ENCODE measurements at regions not wholly inside any gene's neighbourhood (a gene's known extent, or its start where the extent isn't known, plus 50 kb on each side); places are given as distances from the start of the nearest gene placed in this dataset.
"Not testable (repeated sequence)": the region's sequence is repeated elsewhere in the genome, so short reads cannot be mapped to it uniquely, and the experiment has no call there.

DNA sequence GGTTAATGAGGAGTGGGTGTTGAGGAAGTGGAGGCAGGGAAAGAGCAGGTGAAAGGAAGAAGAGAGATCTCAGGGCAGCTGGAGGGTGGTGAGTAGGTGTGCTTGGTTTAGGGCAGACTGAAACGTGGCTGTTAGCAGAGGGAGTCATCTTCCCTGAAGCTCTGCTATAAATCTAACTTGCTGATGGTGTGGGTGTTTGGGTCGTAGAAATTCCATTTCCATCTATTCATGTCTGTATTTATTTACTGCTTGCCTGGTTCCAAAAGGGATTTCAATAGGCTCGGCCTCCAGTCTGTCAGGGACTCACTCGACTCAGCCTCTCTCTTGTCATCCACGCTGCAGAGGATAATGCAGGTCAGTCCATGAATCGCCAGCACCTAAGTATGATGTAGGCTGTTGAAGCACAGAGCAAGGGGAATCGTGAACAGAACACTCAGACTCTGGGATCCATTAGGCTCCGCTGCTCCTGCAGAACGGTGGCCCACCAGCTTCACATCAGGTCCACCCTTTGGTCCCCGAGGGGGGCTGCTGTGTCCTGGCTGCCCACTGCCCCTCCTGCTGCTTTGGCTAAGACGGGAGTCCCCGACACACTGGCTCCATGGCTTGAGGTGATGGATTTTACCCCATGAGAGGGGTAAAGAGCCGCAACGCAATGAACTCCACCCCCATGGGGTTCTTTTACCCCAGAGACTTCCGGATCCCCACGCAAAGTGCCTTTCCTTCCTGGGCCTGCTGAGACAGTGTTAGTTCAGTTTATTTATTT, 156.2 kb downstream of the RHOU start:
- no peak overlapping the region for H3K27ac Mint-ChIP-seq
- TF ChIP-seq, protein P1, sequence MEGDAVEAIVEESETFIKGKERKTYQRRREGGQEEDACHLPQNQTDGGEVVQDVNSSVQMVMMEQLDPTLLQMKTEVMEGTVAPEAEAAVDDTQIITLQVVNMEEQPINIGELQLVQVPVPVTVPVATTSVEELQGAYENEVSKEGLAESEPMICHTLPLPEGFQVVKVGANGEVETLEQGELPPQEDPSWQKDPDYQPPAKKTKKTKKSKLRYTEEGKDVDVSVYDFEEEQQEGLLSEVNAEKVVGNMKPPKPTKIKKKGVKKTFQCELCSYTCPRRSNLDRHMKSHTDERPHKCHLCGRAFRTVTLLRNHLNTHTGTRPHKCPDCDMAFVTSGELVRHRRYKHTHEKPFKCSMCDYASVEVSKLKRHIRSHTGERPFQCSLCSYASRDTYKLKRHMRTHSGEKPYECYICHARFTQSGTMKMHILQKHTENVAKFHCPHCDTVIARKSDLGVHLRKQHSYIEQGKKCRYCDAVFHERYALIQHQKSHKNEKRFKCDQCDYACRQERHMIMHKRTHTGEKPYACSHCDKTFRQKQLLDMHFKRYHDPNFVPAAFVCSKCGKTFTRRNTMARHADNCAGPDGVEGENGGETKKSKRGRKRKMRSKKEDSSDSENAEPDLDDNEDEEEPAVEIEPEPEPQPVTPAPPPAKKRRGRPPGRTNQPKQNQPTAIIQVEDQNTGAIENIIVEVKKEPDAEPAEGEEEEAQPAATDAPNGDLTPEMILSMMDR (IDR thresholded peaks at IDR 0.05), result no peak
- no peak for DNase-seq
- no peaks in the 10 kb centered on the region for H3K27me3 Mint-ChIP-seq (ENCODE audit: insufficient read depth)
- H3K4me1 Mint-ChIP-seq (ENCODE audit: low read depth), result no peaks in the 10 kb centered on the region
- H3K4me3 Mint-ChIP-seq, result no peak overlapping the region
- H3K36me3 Mint-ChIP-seq (ENCODE audit: low read depth), result no peaks in the 10 kb centered on the region
- H3K9me3 Mint-ChIP-seq, result peaks cover 23% of the 10 kb centered on the region

DNA sequence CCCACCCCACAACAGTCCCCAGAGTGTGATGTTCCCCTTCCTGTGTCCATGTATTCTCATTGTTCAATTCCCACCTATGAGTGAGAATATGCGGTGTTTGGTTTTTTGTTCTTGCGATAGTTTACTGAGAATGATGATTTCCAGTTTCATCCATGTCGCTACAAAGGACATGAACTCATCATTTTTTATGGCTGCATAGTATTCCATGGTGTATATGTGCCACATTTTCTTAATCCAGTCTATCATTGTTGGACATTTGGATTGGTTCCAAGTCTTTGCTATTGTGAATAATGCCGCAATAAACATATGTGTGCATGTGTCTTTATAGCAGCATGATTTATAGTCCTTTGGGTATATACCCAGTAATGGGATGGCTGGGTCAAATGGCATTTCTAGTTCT, 156.9 kb downstream of the RHOU start:
- not testable (repeated sequence) for DNase-seq; H3K4me3 Mint-ChIP-seq; H3K36me3 Mint-ChIP-seq (ENCODE audit: low read depth); H3K4me1 Mint-ChIP-seq (ENCODE audit: low read depth); H3K27ac Mint-ChIP-seq; H3K27me3 Mint-ChIP-seq (ENCODE audit: insufficient read depth)
- peaks cover 23% of the 10 kb centered on the region for H3K9me3 Mint-ChIP-seq

DNA sequence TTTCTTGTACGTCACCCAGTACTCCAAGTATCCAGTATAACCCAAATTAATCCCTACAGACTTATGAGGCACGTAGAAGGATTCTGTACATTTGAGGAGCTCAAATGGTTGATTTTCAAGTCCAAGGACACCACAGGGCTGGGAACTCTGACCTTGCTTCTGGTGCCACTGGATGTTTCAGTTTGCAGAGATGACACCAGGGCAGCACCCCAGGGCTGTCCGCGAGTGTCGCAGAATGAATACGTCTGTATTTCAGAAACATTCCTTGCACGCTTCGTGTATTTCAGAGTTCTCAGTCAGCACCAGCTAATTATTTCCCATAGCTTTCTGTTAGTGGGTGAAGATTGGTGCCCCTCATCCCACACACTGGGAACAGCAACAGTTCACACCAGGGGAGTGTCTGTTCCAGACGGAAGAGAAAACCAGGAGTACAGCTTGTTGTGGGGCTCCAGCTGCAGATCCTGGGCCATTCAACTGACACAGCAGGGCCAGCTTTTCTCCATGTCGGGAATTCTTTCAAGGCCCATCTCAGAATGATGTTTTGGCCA, 159.2 kb downstream of the RHOU start:
- TF ChIP-seq, protein P1 (IDR thresholded peaks at IDR 0.05), result no peak
- Mint-ChIP-seq H3K9me3 (peaks cover 30% of the 10 kb centered on the region), H3K27ac (no peak overlapping the region), H3K4me3 (no peak overlapping the region), H3K4me1 (ENCODE audit: low read depth) (no peaks in the 10 kb centered on the region), H3K27me3 (ENCODE audit: insufficient read depth) (no peaks in the 10 kb centered on the region; the same call in 1 of the 2 replicates), H3K36me3 (ENCODE audit: low read depth) (peaks cover 5% of the 10 kb centered on the region)
- DNase-seq, result no peak

DNA sequence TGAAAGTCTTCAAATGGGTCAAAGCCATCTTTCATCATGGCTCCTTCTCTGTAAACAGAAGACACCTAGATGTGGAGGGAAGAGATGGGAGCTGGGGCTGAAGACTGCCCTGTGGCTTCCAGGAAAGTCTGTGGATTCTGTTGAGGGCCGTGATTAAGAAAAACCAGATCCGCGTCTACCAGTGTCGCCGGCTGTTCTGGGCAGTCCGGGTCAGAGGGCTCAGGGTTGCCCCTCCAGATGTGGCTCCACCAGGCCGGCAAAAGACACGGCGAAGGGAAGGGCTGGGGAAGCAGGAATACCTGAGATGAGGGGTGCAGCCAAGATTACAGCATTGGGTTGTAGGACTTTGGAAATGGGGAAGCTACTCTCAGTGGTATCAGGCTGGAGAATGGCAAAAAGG, 162.6 kb downstream of the RHOU start:
- TF ChIP-seq, protein P1 (IDR thresholded peaks at IDR 0.05), result no peak
- Mint-ChIP-seq H3K36me3 (ENCODE audit: low read depth) (peaks cover 5% of the 10 kb centered on the region), H3K27ac (no peak overlapping the region), H3K27me3 (ENCODE audit: insufficient read depth) (no peaks in the 10 kb centered on the region; the same call in none of the 2 replicates), H3K4me1 (ENCODE audit: low read depth) (peaks cover 4% of the 10 kb centered on the region), H3K9me3 (peaks cover 33% of the 10 kb centered on the region), H3K4me3 (no peak overlapping the region)
- no peak for DNase-seq

DNA sequence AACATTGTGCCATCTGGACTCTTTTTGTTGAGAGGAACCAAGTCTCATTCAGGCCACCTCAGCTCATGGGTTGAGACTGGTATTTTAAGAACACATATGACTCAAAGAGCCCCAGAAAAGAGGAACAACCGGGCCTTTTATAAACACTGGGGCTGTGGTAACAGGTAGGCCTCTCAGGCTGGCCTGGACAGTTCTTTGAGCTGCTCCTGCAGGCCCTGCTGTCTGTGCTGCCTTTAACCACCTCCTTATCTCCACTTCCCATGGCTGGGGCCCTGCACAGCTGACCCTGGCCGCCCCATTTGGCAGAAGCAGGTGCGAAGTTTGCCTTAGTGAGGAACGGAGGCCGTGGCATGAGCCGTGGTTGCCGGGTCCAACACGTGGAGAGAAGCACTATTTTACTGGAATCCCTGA, 163.3 kb downstream of the RHOU start:
- H3K27ac Mint-ChIP-seq, result no peak overlapping the region

More for the DNA sequence above, 163.3 kb downstream of the RHOU start:
- TF ChIP-seq, protein P1 (IDR thresholded peaks at IDR 0.05), result no peak
- Mint-ChIP-seq H3K9me3 (peaks cover 37% of the 10 kb centered on the region), H3K36me3 (ENCODE audit: low read depth) (peaks cover 5% of the 10 kb centered on the region), H3K4me3 (no peak overlapping the region), H3K27me3 (ENCODE audit: insufficient read depth) (no peaks in the 10 kb centered on the region; the same call in none of the 2 replicates), H3K4me1 (ENCODE audit: low read depth) (peaks cover 11% of the 10 kb centered on the region)
- DNase-seq, result no peak

Data from HFFc6 (cell line).